Testis (tissue), 2 donors: ENCODE measurements at regions not wholly inside any gene's neighbourhood (a gene's known extent, or its start where the extent isn't known, plus 50 kb on each side); places are given as distances from the start of the nearest gene placed in this dataset.

Experiments used
- CTCF ChIP-seq, 3 experiments: fragments of 450-650 bp in 2 of 3; fragments of 200-600 bp in 1 of 3; sonication (generic) in 1 of 3; IDR thresholded peaks; one replicate each; pipeline ENCODE4 v1.5.1; 2016 to 2019; ENCODE audit warnings: antibody characterized with exemption in 3 of 3, mild to moderate bottlenecking in 2 of 3, moderate library complexity in 1 of 3
- POLR2A ChIP-seq: fragments of 450-650 bp; IDR thresholded peaks from one replicate; pipeline ENCODE4 v1.6.1; 2017; ENCODE audit warnings: antibody characterized with exemption, mild to moderate bottlenecking, moderate library complexity

DNA sequence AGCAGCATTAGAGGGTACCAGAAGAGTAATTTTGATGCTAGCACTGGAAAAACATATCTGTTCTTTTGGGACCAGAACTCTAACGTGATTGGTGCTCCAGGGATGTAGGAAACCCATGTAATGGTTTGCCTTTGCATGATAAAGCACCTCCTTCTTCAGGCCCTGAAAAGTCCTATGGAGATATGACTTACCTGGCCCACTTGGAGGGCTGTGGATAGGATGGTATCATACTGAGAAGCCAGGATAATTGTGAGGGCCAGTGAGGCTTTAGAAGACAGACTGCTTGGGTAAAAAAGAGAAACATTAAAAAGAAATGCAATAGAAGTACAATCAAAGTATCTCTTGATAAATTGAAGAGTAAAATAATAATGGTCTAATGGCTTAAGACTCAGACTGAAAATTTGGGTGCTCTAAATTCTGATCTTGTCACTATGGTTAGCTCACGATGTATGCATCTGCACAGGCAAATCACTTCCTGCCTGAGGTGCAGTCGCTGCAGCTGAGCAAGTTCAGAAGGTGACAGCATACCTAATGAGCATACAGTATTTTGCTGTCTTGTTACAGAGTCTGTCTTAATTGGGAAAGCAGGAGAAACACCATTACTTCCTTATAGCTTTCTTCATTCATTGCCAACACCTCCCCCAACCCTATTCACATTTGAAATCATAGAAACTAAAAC lies 371.5 kb downstream of the NUP35 start:
- no peak for TF ChIP-seq CTCF (IDR thresholded peaks at IDR 0.05)
- no peak for TF ChIP-seq POLR2A
